SKM-1 treated with dmso at 0.1 percent for 144 hours (cell line): ENCODE measurements at regions not wholly inside any gene's neighbourhood (a gene's known extent, or its start where the extent isn't known, plus 50 kb on each side); places are given as distances from the start of the nearest gene placed in this dataset.

Source experiments
- DNase-seq: peaks from one replicate; lab custom pipeline; 2025; ENCODE audit not compliant: unreplicated experiment; lab: John Stamatoyannopoulos, UW

DNA sequence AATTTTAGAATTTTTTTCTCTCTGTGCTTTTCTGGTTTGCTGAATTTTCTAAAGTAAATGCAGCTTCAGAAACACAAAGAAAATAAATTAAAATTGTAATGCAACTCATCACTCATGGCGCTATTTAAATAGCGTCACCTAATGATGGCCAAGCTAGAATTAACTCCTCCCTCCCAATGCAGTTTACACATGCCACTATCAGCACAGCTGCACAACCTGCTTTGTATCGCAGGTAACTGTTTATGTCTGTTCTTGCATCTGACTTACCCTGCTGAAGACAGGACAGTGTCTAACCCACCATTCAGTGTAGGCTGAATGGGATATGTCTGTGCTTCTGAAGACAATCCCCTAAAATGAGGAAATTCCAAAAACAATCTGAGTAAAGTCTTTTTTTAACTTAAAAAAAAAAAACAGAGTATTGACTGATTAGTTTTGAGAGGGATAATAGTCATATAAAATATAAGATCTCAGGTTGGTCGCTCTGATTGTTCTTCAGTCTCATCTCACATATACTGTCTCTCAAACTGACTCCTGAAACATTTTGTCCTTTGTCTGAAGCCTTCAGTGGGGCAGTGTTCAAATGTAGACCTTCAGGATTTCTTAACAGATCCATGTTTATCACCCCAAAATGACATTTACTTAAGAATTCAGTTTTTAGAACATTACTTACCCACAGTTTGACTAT, 271.4 kb downstream of the ZEB2 start:
- DNase-seq: no peak

DNA sequence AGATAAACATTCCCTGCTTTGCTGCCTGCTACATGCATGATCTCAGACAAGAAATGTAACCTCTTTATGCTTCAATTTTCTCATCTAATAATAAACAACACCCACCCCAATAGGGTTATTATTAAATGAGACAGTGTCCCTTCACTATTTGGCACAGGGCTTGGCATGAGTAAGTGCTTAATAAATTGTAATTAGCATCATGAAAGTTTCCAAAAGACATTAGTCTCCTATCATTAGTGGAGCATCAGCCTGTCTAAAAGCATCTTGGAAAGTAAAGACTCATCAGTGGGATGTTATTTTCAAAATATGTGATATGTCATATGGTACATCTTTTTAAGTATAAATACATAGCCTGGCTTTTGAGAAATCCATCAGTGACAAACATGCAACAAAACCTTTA, 275.0 kb downstream of the ZEB2 start:
- DNase-seq: no peak

- DNase-seq: no peak
These were observed 277.6 kb downstream of the ZEB2 start for GRCh38 chr2:144242311-144242710.

DNA sequence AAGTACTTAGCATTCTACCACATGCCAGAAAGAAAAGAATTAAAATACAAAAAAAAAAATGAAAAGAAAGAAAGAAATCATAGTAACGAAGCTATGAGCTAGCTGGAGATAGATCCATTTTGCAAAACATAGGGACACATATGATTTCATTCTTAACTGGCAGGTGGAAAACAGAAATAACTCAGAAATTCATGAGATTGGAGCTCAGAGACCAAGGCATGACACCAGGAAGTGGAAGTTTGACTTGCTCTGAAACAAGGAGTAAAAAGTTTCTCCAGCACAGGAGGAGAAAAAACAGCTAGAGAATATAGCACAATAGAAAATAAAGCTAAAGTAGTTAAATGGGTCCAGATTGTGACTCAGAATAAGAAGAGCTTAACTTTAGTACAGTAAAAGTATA, 278.1 kb downstream of the ZEB2 start:
- DNase-seq: no peak

- DNase-seq: no peak
These were observed 279.1 kb downstream of the ZEB2 start for GRCh38 chr2:144240656-144241339.

DNA sequence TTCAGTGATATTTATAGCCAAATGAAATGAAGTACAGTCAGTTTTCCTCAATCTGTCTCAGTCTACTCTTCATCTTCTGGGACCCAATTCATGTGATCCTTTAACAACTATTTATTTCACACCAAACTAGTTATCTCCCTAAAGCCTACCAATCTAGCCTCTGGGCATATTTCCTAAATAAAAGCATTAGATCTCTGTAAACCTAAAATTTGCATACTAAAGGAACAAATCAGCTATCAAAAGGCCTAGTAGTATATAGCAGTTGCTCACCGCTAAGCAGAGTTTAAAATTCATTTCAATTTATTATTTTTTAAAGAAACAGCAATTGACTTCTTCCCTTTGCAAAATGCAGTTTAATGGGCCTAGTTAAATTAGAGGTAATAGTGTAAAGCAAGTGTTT, 280.2 kb downstream of the ZEB2 start:
- DNase-seq: no peak

DNA sequence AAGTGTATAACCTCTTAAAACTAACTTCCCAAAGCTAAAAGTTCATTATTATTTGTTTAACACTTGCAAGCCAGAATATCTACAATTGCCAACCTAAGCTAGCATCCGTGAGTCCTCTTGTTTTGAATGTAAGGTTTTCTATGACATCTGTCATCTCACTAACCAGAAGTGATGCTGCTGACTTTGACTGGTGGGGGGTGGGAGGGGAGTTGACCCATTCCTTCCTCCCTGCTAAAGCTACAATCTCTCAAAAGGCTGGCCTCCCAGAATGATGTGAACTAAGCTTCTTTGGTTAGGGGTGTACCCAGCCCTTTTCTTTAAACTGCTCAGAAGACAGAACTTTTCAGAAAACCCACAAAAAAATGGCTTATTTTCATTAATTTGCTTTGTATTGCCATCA, 280.6 kb downstream of the ZEB2 start:
- DNase-seq: no peak

DNA sequence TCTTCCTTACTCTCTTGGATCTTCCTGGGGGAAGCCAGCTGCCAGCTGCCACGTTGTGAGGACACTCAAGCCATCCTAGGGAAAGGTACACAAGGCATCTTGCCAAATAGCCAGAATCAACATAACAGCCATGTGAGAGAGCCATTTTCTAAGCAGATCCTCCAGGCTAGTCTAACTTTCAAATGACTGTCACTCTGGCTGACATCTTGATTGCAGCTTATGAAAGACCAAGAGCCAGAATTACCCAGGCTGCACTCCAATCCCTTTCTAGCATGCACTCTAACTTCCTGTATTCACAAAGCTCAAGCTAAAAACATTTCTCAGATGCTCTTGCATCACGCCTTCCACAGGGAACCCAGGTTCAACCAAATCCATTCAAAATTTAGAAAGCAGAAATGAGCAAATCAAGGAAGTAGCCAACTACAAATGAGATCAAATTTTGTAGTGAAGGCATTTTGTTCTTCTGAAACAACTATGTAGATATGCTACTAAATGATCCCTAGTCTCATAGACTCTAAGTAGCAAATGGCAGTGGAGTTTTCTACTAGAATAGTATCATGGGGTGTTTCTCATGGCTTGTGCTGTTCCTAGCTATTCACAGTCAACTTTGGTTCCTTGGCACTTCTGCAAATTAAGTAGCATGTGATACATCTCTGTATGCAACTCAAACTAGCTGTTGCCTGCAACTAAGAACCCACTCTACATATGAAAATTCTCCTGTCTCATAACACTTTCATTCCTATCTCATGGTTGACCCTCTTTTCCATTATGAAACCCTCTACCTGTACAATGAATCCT, 281.9 kb downstream of the ZEB2 start:
- peak; percentile 84 for DNase-seq

- DNase-seq: no peak
These were observed 282.8 kb downstream of the ZEB2 start for GRCh38 chr2:144237108-144237507.

GRCh38 chr2:144235050-144235449, 284.9 kb downstream of the ZEB2 start:
- DNase-seq: no peak

DNA sequence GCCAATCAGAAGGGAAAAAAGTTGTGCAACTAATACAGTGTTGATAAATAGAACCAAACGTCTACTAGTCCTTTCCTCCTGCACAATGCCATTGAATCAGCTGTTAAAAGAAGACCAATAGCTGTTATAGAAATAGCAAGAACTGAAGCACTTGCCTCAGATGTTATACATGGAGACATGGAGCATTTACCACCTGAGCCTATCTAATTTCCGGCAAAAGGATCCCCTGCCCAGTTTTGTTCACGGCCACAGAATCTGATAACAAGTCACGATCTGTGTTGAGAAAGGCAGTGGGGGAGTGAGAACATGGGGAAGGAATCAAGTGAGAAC, 285.4 kb downstream of the ZEB2 start:
- no peak for DNase-seq

GRCh38 chr2:144233733-144234541, 286.0 kb downstream of the ZEB2 start:
- DNase-seq: no peak

DNA sequence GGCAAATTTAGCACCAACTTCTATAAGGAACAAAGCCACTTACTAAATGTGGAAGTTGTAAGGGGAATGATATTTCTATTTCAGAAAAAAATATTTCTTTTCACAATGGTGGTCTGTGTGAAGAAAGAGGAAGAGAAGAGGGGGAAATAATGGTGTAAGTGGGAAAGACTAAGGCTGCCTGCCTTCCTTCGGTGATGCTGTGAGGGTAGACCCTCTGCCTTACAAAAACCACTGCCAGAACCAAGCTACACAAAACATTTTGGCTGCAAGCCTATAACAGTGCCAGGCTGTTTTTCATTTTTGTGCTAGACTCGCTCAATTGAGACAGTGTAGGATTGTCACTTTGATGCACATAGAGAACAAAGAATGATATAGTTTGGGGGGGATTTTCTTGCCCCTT, 286.6 kb downstream of the ZEB2 start:
- DNase-seq: peak; percentile 26

GRCh38 chr2:144230448-144231085, 289.4 kb downstream of the ZEB2 start:
- peak; percentile 4 for DNase-seq

DNA sequence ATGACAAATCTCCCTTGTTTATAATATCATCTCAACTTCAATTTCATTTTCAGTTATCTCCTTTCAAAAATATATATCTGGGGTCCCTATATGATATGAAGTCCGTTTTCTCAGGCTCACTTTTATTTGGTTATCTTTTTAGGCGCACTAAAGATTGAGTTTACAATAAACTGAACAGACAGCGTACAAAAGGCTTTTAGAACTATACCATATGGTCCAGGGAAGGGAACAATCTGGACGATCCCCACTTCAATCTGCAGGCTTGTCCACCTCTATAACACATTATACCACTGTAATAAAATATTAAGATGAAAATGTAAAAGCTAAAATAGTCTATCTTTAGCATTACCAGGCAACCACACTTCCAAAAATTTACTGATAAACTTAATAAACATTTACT, 289.9 kb downstream of the ZEB2 start:
- DNase-seq: no peak

- no peak for DNase-seq
These were observed 290.6 kb downstream of the ZEB2 start for GRCh38 chr2:144229296-144229695.

DNA sequence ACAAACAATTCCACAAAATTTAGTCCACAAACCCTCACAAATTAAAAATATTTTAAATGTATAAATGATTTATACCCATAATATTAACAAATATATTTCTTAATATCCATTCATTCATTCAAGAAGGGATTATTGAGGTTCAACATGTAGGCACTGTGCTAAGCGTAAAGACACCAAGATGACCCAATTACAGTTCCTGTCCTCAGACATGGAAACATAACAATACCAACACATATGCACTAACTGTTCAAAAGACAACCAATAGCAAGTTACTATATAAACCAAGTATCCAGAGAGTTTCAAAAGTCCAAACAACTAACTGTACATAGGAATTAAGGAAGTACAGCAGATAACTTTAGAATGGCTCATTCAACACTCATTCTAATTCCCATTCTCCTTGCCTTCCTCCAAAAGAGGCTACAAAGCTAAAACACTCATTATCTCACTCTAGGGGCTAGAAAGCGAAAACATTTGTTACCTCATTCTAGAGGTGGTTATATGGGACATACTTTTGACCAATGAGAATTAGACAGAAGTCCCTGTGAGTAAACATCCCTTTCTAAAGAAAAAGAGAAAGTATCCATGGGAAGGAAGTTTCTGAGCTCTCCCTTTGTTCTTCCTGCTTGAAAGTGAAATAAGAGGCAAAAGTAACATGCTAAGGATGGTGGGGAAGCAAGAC, 292.4 kb downstream of the ZEB2 start:
- no peak for DNase-seq

DNA sequence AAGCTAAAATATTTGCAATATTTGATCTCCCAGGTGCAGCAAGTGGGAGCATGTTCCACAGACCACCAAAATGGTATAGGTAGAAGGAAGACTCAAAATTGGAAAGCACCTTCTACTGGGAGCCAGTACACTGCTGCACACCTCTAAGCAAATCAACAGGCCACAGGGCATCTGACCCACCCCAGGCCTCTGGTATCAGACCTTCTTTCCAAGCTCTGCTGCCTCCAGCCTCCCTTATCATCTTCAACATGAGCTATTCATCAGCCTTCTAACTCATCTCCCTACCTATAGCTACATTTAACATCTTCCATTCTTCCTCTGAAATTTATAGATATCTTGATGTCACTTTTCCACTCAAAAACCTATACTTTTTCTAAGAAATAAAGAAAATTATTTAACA, 294.8 kb downstream of the ZEB2 start:
- DNase-seq: no peak

GRCh38 chr2:144224472-144224871, 295.4 kb downstream of the ZEB2 start:
- DNase-seq: no peak

- no peak for DNase-seq
These were observed 299.9 kb downstream of the ZEB2 start for GRCh38 chr2:144219979-144220378.
